ENCODE measurements at regions not wholly inside any gene's neighbourhood (a gene's known extent, or its start where the extent isn't known, plus 50 kb on each side); places are given as distances from the start of the nearest gene placed in this dataset.

DNA sequence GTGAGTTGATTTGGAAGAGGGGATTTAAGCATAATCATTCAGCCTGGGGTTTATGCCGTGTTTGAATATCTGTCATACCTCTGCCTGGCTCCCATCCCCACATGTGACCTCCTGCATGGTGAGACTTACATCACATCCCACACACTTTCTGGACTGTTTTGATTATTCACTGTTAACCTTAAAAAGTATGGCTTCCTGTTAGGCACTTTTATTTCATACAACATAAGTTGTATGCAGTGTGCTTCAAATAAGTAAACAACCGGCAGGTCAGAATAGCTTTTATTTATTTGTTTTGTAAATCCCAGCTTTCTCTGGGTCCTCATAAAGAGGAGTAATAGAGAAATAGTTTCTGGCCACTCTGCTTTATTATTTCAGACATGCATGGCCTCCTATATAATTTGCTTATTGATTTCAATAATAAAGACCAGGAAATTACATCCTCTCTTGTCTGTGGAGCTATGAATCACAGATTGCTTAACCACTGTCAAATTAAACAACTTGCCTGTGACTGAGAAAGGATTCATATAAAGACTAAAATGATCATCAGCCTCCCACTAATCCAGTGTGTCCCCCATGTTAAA, 376.8 kb upstream of the ZFP42 start:
- no peak for DNase-seq (ENCODE audit: low read depth in 1 of 2, low spot score in 1 of 2)
- Histone ChIP-seq H3K27ac (replicated peaks) (no peak overlapping the region), H3K27me3 (ENCODE audit: insufficient read depth, poor library complexity, severe bottlenecking) (no peaks in the 10 kb centered on the region), H3K4me3 (replicated peaks; ENCODE audit: insufficient read depth, low read length) (no peak overlapping the region)
- TF ChIP-seq POLR2AphosphoS5 (IDR thresholded peaks at IDR 0.05; ENCODE audit: low read depth) (no peak), GABPA (IDR thresholded peaks at IDR 0.05; ENCODE audit: low read depth) (no peak), SPI1 (IDR thresholded peaks at IDR 0.05; ENCODE audit: borderline replicate concordance, low read depth) (no peak)
- TF ChIP-seq, protein P1, sequence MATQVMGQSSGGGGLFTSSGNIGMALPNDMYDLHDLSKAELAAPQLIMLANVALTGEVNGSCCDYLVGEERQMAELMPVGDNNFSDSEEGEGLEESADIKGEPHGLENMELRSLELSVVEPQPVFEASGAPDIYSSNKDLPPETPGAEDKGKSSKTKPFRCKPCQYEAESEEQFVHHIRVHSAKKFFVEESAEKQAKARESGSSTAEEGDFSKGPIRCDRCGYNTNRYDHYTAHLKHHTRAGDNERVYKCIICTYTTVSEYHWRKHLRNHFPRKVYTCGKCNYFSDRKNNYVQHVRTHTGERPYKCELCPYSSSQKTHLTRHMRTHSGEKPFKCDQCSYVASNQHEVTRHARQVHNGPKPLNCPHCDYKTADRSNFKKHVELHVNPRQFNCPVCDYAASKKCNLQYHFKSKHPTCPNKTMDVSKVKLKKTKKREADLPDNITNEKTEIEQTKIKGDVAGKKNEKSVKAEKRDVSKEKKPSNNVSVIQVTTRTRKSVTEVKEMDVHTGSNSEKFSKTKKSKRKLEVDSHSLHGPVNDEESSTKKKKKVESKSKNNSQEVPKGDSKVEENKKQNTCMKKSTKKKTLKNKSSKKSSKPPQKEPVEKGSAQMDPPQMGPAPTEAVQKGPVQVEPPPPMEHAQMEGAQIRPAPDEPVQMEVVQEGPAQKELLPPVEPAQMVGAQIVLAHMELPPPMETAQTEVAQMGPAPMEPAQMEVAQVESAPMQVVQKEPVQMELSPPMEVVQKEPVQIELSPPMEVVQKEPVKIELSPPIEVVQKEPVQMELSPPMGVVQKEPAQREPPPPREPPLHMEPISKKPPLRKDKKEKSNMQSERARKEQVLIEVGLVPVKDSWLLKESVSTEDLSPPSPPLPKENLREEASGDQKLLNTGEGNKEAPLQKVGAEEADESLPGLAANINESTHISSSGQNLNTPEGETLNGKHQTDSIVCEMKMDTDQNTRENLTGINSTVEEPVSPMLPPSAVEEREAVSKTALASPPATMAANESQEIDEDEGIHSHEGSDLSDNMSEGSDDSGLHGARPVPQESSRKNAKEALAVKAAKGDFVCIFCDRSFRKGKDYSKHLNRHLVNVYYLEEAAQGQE (IDR thresholded peaks at IDR 0.05; ENCODE audit: insufficient replicate concordance, low read depth), result no peak
- TF ChIP-seq, protein P2, sequence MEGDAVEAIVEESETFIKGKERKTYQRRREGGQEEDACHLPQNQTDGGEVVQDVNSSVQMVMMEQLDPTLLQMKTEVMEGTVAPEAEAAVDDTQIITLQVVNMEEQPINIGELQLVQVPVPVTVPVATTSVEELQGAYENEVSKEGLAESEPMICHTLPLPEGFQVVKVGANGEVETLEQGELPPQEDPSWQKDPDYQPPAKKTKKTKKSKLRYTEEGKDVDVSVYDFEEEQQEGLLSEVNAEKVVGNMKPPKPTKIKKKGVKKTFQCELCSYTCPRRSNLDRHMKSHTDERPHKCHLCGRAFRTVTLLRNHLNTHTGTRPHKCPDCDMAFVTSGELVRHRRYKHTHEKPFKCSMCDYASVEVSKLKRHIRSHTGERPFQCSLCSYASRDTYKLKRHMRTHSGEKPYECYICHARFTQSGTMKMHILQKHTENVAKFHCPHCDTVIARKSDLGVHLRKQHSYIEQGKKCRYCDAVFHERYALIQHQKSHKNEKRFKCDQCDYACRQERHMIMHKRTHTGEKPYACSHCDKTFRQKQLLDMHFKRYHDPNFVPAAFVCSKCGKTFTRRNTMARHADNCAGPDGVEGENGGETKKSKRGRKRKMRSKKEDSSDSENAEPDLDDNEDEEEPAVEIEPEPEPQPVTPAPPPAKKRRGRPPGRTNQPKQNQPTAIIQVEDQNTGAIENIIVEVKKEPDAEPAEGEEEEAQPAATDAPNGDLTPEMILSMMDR (IDR thresholded peaks at IDR 0.05; ENCODE audit: insufficient read depth, low read length), result no peak

DNA sequence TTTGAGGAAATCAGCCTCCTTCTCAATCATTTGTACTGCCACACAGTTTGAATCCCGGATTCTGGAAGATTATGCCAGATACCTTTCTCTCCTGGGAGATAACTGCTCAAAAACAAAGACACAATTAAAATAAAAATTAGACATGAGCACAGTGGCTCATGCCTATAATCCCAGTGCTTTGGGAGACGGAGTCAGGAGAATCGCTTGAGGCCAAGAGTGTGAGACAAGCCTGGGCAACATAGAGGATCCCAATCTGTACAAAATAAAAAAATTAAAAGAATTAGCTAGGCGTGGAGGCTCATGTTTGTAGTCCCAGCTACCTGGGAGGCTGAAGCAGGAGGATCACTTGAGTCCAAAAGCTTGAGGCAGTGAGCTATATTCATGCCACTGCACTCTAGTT, 376.3 kb upstream of the ZFP42 start:
- TF ChIP-seq POLR2AphosphoS5 (IDR thresholded peaks at IDR 0.05; ENCODE audit: low read depth), result no peak
- TF ChIP-seq, protein P1 (IDR thresholded peaks at IDR 0.05; ENCODE audit: insufficient replicate concordance, low read depth), result no peak
- no peak for TF ChIP-seq GABPA (IDR thresholded peaks at IDR 0.05; ENCODE audit: low read depth)
- no peak for TF ChIP-seq SPI1 (IDR thresholded peaks at IDR 0.05; ENCODE audit: borderline replicate concordance, low read depth)
- TF ChIP-seq, protein P2 (IDR thresholded peaks at IDR 0.05; ENCODE audit: insufficient read depth, low read length), result no peak
- DNase-seq (ENCODE audit: low read depth in 1 of 2, low spot score in 1 of 2), result no peak
- Histone ChIP-seq H3K4me3 (replicated peaks; ENCODE audit: insufficient read depth, low read length) (no peak overlapping the region), H3K27me3 (ENCODE audit: insufficient read depth, poor library complexity, severe bottlenecking) (no peaks in the 10 kb centered on the region), H3K27ac (replicated peaks) (no peak overlapping the region)

DNA sequence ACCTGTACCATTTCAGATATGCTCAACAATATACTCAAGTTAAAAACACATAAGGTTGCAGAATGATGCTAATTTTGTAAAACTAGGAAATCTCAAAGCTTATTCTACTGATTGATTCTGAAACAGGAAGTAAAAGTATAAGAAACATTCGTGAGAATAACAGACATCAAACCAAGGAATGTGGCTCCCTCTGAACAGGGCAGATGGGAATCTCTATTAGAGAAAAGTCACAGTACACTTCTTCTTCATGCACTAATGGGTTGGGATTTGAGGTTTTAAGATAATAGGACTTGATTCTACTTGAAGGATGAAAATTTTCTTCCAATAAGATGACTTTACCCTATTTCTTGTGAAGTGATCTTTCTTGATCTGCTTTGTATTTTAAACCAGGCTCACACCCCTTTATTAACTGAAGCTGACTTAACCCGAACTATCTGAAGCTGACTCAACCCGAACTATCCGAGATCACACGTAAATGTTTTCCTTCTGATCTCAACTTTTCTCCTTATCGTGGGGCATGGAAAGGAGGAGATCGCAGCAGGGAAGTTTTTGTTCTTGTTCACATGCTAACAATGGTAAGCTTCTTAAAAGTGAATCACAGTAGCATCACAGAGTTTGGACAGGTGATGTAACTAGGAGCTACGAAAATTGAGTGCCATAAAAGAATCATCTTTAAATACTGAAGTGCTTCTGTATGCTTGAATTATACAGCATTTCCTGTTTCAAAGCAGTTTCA, 363.1 kb upstream of the ZFP42 start:
- Histone ChIP-seq H3K27me3 (ENCODE audit: insufficient read depth, poor library complexity, severe bottlenecking) (no peaks in the 10 kb centered on the region), H3K4me3 (replicated peaks; ENCODE audit: insufficient read depth, low read length) (no peak overlapping the region), H3K27ac (replicated peaks) (no peak overlapping the region)
- no peak for DNase-seq (ENCODE audit: low read depth in 1 of 2, low spot score in 1 of 2)
- TF ChIP-seq, protein P2 (IDR thresholded peaks at IDR 0.05; ENCODE audit: insufficient read depth, low read length), result no peak
- TF ChIP-seq SPI1 (IDR thresholded peaks at IDR 0.05; ENCODE audit: borderline replicate concordance, low read depth), result no peak
- TF ChIP-seq GABPA (IDR thresholded peaks at IDR 0.05; ENCODE audit: low read depth), result no peak
- no peak for TF ChIP-seq POLR2AphosphoS5 (IDR thresholded peaks at IDR 0.05; ENCODE audit: low read depth)
- TF ChIP-seq, protein P1 (IDR thresholded peaks at IDR 0.05; ENCODE audit: insufficient replicate concordance, low read depth), result no peak
